ENCODE measurements at regions not wholly inside any gene's neighbourhood (a gene's known extent, or its start where the extent isn't known, plus 50 kb on each side); places are given as distances from the start of the nearest gene placed in this dataset.

DNA sequence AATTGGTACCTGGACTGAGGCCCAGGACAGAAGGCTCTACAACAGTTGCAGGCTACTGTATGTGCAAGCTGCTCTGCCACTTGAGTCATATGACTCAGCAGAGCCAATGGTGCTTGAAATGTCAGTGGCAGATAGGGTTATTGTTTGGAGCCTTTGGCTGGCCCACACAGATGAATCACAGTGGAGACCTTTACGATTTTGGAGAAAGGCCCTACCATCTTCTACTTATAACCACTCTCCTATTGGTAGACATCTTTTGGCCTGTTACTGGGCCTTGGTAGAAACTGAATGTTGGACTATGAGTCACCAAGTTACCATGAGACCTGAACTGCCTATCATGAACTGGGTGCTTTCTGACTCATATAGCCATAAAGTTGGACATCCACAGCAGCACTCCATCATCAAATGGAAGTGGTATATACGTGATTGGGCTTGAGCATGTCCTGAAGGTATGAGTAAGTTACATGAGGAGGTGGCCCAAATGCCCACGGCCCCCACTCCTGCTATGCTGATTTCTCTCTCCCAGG lies 88.9 kb upstream of the NRXN1 start:
- DNase-seq: no peak

DNA sequence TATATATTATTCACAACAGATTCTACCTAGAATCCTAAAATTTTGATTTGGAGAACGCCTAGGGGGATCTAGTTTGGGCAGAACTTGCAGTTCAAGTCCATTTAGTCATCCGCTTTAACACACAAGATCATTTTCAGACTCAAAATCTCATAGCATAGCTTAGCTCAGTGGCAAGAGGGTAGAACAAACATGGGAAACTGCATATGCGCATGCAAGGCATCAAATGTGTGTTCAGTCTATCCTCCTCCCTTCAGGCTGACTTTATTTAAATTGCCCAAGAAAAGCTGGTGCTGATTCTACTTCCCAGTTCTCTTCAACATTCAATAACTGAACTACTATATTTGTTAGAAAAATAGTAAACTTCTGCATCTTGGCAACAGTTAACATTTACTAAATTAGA lies 79.6 kb upstream of the NRXN1 start:
- no peak overlapping the region for H3K4me2 ChIP-seq (ENCODE audit: low read length)
- no peak overlapping the region for H2BK12ac ChIP-seq (ENCODE audit: low read length)
- H2BK120ac ChIP-seq (ENCODE audit: insufficient read depth, low read length, poor library complexity): no peak overlapping the region
- no peak overlapping the region for H3K27ac ChIP-seq (ENCODE audit: low read depth, low read length)
- H3K23ac ChIP-seq (ENCODE audit: low read length): no peak overlapping the region
- H4K8ac ChIP-seq (ENCODE audit: low read depth, low read length): no peak overlapping the region
- no peak overlapping the region for H2AFZ ChIP-seq (ENCODE audit: insufficient read depth, low read length, poor library complexity)
- no peaks in the 10 kb centered on the region for H3K36me3 ChIP-seq (ENCODE audit: control insufficient read depth in 1 of 2, insufficient read depth in 2 of 2, low read length in 2 of 2)
- no peak for DNase-seq
- no peak overlapping the region for H4K12ac ChIP-seq (ENCODE audit: low read depth, low read length)
- H3K18ac ChIP-seq (ENCODE audit: low read length): no peak overlapping the region
- no peak overlapping the region for H2BK5ac ChIP-seq (ENCODE audit: low read depth, low read length, poor library complexity)
- no CpG with 5 or more reads among the region's 3 CpGs for WGBS (ENCODE audit: extremely low coverage, insufficient coverage, insufficient read length)
- no peaks in the 10 kb centered on the region for H3K27me3 ChIP-seq (ENCODE audit: insufficient read depth, low read length)
- H3K9me3 ChIP-seq (ENCODE audit: insufficient read depth, low read depth, low read length): no peaks in the 10 kb centered on the region
- no peaks in the 10 kb centered on the region for H3K79me2 ChIP-seq (ENCODE audit: control insufficient read depth, insufficient read depth, low read length, poor library complexity)
- H3K4ac ChIP-seq (ENCODE audit: low read depth, low read length): no peak overlapping the region
- H3K4me3 ChIP-seq (ENCODE audit: low read depth, low read length): no peak overlapping the region
- no peak overlapping the region for H3K9ac ChIP-seq (ENCODE audit: low read length)
- no peaks in the 10 kb centered on the region for H3K79me1 ChIP-seq (ENCODE audit: low read length)
- H3K4me1 ChIP-seq (ENCODE audit: control insufficient read depth in 1 of 2, insufficient read depth in 2 of 2, low read length in 2 of 2): no peaks in the 10 kb centered on the region
- H3K14ac ChIP-seq (ENCODE audit: low read length): no peak overlapping the region
- H2AK5ac ChIP-seq (ENCODE audit: low read length): no peak overlapping the region
- H4K91ac ChIP-seq (ENCODE audit: low read depth, low read length): no peak overlapping the region

More for the DNA sequence above, 88.9 kb upstream of the NRXN1 start:
- Histone ChIP-seq H3K14ac (ENCODE audit: low read length) (no peak overlapping the region), H2AFZ (ENCODE audit: insufficient read depth, low read length, poor library complexity) (no peak overlapping the region), H3K36me3 (ENCODE audit: control insufficient read depth in 1 of 2, insufficient read depth in 2 of 2, low read length in 2 of 2) (no peaks in the 10 kb centered on the region), H3K4me3 (ENCODE audit: low read depth, low read length) (no peak overlapping the region), H3K4me1 (ENCODE audit: control insufficient read depth in 1 of 2, insufficient read depth in 2 of 2, low read length in 2 of 2) (no peaks in the 10 kb centered on the region), H3K4ac (ENCODE audit: low read depth, low read length) (no peak overlapping the region), H2BK5ac (ENCODE audit: low read depth, low read length, poor library complexity) (no peak overlapping the region), H3K27ac (ENCODE audit: low read depth, low read length) (no peak overlapping the region), H4K91ac (ENCODE audit: low read depth, low read length) (no peak overlapping the region), H2AK5ac (ENCODE audit: low read length) (no peak overlapping the region), H2BK120ac (ENCODE audit: insufficient read depth, low read length, poor library complexity) (no peak overlapping the region), H3K18ac (ENCODE audit: low read length) (no peak overlapping the region), H3K27me3 (ENCODE audit: insufficient read depth, low read length) (no peaks in the 10 kb centered on the region), H4K12ac (ENCODE audit: low read depth, low read length) (no peak overlapping the region), H3K9me3 (ENCODE audit: insufficient read depth, low read depth, low read length) (no peaks in the 10 kb centered on the region), H4K8ac (ENCODE audit: low read depth, low read length) (no peak overlapping the region), H3K23ac (ENCODE audit: low read length) (no peak overlapping the region), H3K4me2 (ENCODE audit: low read length) (no peak overlapping the region), H3K79me1 (ENCODE audit: low read length) (no peaks in the 10 kb centered on the region), H2BK12ac (ENCODE audit: low read length) (no peak overlapping the region), H3K79me2 (ENCODE audit: control insufficient read depth, insufficient read depth, low read length, poor library complexity) (no peaks in the 10 kb centered on the region), H3K9ac (ENCODE audit: low read length) (no peak overlapping the region)
- WGBS (ENCODE audit: extremely low coverage, insufficient coverage, insufficient read length): no CpG with 5 or more reads among the region's 3 CpGs

DNA sequence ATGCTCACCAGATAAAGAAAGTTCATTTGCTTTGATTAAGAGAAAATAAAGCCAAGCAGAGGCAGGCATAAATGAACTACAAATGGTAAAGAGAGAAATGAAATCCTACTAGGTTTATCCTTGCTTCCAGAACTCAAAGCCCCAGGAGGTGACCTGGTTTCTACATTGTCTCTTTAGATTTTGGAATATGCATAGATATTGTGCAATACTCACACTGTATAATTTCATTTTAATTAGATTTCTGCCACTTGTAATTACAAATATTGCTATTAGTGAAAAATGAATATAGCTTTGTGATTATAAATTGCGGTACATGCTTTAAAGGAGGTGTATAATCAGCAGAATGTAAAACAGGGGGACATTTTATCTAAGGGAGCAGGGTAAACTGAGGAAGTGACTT lies 76.9 kb upstream of the NRXN1 start:
- Histone ChIP-seq H3K27me3 (ENCODE audit: insufficient read depth, low read length) (no peaks in the 10 kb centered on the region), H3K4me3 (ENCODE audit: low read depth, low read length) (no peak overlapping the region), H3K4me1 (ENCODE audit: control insufficient read depth in 1 of 2, insufficient read depth in 2 of 2, low read length in 2 of 2) (no peaks in the 10 kb centered on the region), H2BK12ac (ENCODE audit: low read length) (no peak overlapping the region), H4K12ac (ENCODE audit: low read depth, low read length) (no peak overlapping the region), H2BK120ac (ENCODE audit: insufficient read depth, low read length, poor library complexity) (no peak overlapping the region), H2AFZ (ENCODE audit: insufficient read depth, low read length, poor library complexity) (no peak overlapping the region), H3K9me3 (ENCODE audit: insufficient read depth, low read depth, low read length) (no peaks in the 10 kb centered on the region), H3K14ac (ENCODE audit: low read length) (no peak overlapping the region), H3K79me2 (ENCODE audit: control insufficient read depth, insufficient read depth, low read length, poor library complexity) (no peaks in the 10 kb centered on the region), H2BK5ac (ENCODE audit: low read depth, low read length, poor library complexity) (no peak overlapping the region), H3K27ac (ENCODE audit: low read depth, low read length) (no peak overlapping the region), H3K4ac (ENCODE audit: low read depth, low read length) (no peak overlapping the region), H4K91ac (ENCODE audit: low read depth, low read length) (no peak overlapping the region), H3K23ac (ENCODE audit: low read length) (no peak overlapping the region), H2AK5ac (ENCODE audit: low read length) (no peak overlapping the region), H3K9ac (ENCODE audit: low read length) (no peak overlapping the region), H4K8ac (ENCODE audit: low read depth, low read length) (no peak overlapping the region), H3K79me1 (ENCODE audit: low read length) (no peaks in the 10 kb centered on the region), H3K18ac (ENCODE audit: low read length) (no peak overlapping the region), H3K36me3 (ENCODE audit: control insufficient read depth in 1 of 2, insufficient read depth in 2 of 2, low read length in 2 of 2) (no peaks in the 10 kb centered on the region), H3K4me2 (ENCODE audit: low read length) (no peak overlapping the region)
- no peak for DNase-seq
- no CpG with 5 or more reads among the region's 1 CpG for WGBS (ENCODE audit: extremely low coverage, insufficient coverage, insufficient read length)

DNA sequence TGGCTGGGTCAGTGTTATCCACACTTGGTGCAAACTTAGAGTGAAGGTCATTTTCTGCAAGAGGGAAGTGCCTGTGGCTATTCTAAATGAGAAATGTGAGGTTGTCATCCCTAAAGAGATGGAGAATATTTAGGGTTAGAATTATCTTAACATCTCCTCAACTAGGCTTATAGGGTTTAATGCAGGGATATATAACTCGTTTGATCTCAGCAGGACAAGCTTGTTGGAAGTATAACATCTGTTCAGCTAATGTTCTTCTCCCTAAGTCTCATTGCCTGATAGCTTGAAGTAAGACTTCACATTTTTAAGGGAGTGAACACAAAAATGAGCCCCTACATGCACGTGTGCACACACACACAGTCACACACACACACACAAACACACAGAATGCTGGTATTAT lies 75.9 kb upstream of the NRXN1 start:
- peaks cover 2 to 8% of the 10 kb centered on the region in 2 experiments for H3K4me1 ChIP-seq (ENCODE audit: control insufficient read depth in 1 of 2, insufficient read depth in 2 of 2, low read length in 2 of 2)
- H3K9ac ChIP-seq (ENCODE audit: low read length): no peak overlapping the region
- H2BK120ac ChIP-seq (ENCODE audit: insufficient read depth, low read length, poor library complexity): no peak overlapping the region
- no peaks in the 10 kb centered on the region for H3K36me3 ChIP-seq (ENCODE audit: control insufficient read depth in 1 of 2, insufficient read depth in 2 of 2, low read length in 2 of 2)
- no peak overlapping the region for H2BK5ac ChIP-seq (ENCODE audit: low read depth, low read length, poor library complexity)
- H4K8ac ChIP-seq (ENCODE audit: low read depth, low read length): no peak overlapping the region
- no peak for DNase-seq
- H3K79me1 ChIP-seq (ENCODE audit: low read length): peaks cover 2% of the 10 kb centered on the region
- H4K12ac ChIP-seq (ENCODE audit: low read depth, low read length): no peak overlapping the region
- H2AFZ ChIP-seq (ENCODE audit: insufficient read depth, low read length, poor library complexity): no peak overlapping the region
- H3K23ac ChIP-seq (ENCODE audit: low read length): no peak overlapping the region
- no peaks in the 10 kb centered on the region for H3K79me2 ChIP-seq (ENCODE audit: control insufficient read depth, insufficient read depth, low read length, poor library complexity)
- no peak overlapping the region for H3K4me2 ChIP-seq (ENCODE audit: low read length)
- WGBS (ENCODE audit: extremely low coverage, insufficient coverage, insufficient read length): no CpG with 5 or more reads among the region's 2 CpGs
- no peak overlapping the region for H3K18ac ChIP-seq (ENCODE audit: low read length)
- no peak overlapping the region for H3K27ac ChIP-seq (ENCODE audit: low read depth, low read length)
- no peak overlapping the region for H3K4me3 ChIP-seq (ENCODE audit: low read depth, low read length)
- no peak overlapping the region for H3K14ac ChIP-seq (ENCODE audit: low read length)
- H2AK5ac ChIP-seq (ENCODE audit: low read length): no peak overlapping the region
- no peaks in the 10 kb centered on the region for H3K27me3 ChIP-seq (ENCODE audit: insufficient read depth, low read length)
- no peak overlapping the region for H3K4ac ChIP-seq (ENCODE audit: low read depth, low read length)
- no peaks in the 10 kb centered on the region for H3K9me3 ChIP-seq (ENCODE audit: insufficient read depth, low read depth, low read length)
- no peak overlapping the region for H4K91ac ChIP-seq (ENCODE audit: low read depth, low read length)
- no peak overlapping the region for H2BK12ac ChIP-seq (ENCODE audit: low read length)

Measured in trophoblast cell (in vitro differentiated cells and primary cell).